GM18507 (cell line): ENCODE measurements at regions not wholly inside any gene's neighbourhood (a gene's known extent, or its start where the extent isn't known, plus 50 kb on each side); places are given as distances from the start of the nearest gene placed in this dataset.

Source experiments
- DNase-seq: peaks from one replicate; pipeline ENCODE4 v3.0.0; 2011; ENCODE audit warnings: low read depth; ENCODE audit not compliant: insufficient read length; ENCODE audit errors: extremely low spot score
- FAIRE-seq: peaks from 2 replicates; lab custom pipeline; 2011; peaks lifted over from hg19 to GRCh38; lab: Jason Lieb, UNC

DNA sequence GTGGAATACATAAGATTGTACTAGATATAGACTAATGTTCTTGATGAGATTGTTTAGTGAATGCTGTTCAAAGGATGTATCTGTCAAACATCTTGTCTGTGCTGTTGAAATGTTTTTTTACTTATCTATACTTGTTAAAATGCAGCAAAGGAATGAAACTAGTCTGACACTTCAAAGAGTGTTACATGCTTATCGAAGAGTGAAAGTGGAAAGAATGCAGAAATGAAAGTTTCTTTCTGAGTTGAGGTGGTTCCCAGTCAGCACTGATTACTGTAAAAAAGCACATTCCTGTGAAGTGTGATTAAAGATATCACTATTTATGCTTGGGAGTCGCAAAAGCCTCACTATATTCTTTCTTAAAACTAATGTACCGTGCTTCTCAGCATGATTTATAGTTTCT is 1225.2 kb downstream of the NCAM2 start:
- no peak for FAIRE-seq
- no peak for DNase-seq

DNA sequence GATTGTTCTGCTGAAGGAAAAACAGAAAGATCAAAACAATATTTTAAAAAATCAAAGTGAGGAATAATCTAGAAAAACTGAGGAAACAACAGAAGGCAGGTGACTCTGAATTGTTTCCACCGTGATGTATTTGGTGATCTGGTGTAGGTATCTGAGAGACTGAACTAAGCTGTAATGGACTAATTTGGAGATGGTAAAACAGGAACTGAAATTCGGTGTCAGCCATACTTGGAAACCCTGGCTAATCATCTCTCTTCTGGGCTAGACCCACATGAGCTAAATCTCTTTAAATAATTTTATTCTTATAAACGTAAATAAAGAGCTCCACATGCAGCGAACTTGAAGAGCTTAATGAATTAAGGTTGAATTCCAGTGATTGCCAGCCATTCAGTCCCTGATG is 1226.1 kb downstream of the NCAM2 start:
- FAIRE-seq: no peak
- no peak for DNase-seq

DNA sequence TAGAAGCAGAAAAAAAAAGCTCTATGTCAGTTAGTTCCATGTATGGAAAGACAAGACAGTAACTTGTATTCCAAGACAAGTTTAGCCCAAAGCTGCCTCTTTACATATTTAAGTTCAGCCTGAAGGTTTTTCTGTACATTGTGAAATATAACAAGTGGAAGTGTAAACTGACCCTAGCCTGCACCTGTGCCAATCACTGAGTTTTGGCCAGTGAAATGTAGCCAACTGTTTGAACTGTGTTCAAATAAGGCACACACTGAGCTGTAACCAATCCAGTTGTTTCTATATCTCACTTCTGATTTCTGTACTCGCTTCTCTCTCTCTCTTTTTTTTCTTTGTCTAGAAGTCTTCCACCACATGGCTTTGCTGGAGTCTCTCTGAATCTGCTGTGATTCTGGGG is 1227.1 kb downstream of the NCAM2 start:
- no peak for DNase-seq
- FAIRE-seq: no peak

DNA sequence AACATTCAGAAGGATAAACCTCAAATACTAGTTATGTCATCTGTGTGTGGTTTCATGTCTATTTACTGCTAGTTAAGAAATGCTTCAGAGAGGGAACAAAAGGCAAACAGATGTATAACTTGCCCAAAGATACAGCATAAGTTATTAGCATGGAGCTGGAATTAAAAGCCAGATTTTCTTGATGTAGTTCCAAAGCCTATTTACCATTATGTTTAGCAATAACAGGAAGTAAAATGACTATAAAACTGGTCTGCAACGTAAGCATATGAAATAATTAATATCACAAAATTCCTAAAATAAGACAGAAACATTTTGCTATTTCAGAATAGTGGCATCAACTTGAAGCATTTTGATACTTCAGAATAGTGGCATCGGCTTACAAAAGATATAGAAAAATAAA is 1232.8 kb downstream of the NCAM2 start:
- DNase-seq (no peak), FAIRE-seq (no peak)

DNA sequence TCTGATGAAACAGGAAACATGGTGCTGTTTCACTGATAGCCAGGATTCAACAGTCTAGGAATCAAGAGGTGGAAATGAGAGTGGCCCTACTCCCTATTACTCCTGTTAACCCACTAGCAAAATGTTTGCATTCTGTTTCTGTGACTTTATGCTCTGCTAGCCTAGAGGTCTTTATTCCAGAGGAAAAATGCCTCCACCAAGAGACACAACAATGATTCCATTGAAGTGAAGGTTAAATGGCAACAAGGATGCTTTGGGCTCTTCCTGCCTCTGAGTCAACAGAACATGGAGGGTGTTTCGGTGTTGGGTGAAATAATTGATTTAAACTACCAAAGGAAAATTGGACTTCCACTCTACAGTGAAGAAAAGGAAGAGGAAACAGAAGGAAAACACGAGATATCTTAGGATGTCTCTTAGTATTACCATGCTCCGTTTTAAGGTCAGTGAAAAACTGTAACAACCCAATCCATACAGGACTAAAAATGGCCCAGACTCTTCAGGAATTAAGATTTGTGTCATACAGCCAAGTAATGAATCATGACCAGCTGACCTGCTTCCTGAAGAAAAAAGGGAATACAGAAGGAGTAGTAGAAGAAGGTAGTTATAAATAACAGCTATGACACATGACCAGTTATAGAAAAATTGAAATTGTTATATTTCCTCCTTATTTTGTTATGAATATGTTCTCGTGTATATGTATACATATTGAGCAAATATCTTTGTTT is 1237.8 kb downstream of the NCAM2 start:
- FAIRE-seq (no peak), DNase-seq (no peak)

DNA sequence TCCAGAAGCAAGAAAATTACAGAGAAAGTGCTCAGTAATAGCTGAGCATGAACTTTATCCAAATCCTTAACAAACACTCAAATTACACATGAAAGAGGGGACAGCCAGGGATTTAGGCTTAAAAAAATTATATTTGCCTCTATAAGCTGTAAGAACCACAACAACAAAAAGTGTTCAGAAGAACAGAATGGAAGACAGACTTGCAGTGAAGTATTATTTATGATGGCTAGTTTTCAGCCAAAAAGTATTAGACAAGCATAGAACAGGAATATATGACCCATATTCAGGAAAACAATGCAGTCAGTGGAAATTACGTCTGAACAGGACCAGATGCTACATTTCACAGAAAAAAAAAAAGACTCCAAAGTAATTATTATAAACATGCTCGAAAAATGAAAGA is 1246.3 kb downstream of the NCAM2 start:
- no peak for DNase-seq
- no peak for FAIRE-seq

DNA sequence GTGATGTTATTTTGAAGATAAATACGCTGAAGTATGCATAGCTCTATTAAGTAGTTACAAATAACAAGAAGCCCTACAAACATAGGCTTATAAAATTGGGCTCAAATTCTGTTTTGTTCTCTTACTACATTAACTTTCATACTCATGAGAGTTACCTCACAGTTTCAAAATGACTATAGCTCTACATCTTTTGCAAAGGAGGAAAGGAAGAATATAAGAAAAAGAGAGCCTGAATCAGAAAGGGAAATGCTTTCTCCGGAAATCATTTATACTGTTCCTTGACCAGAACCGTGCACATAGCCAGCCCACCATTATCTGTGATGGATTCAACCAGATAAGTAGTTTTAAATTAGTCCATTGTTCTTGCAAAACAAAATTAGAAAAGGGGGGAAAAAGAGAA is 1252.1 kb downstream of the NCAM2 start:
- FAIRE-seq (no peak), DNase-seq (no peak)

DNA sequence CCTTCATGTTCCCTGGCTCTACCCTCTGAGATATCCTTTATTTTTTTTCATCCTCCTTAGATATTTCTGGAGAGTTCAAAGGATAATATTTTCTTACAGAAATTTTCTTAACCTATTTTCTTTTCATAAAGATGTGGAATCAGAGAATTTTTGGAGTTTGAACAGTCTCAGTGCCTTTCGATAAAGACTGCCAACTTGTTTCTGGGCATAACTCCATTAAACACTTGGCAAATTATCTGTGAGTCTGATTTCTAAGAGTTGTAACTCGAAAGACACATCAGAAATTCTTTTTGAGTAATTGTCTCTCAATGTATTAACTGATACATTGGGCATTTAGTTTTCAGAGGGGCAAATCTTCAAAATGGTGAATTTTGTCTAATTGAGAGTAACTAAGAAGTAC is 1255.6 kb downstream of the NCAM2 start:
- no peak for DNase-seq
- FAIRE-seq: no peak

DNA sequence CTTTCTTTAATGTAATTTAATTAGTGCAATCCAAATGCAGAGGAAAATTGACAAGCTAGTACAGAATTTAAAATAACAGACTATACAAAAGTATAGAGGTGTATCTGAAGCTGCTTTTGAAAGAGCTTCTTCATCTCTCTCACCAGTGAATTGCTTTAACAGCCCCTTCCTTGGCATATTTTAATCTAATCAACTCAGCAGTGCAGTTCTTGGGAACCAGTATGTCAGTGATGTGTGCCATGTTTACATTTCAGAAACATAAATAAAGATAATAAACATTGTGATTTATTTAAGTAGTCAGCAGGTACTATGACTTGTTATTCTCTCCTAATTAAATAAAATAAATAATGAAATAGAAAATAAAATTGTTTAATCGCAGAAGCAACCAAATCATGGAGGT is 1260.6 kb downstream of the NCAM2 start:
- no peak for FAIRE-seq

DNA sequence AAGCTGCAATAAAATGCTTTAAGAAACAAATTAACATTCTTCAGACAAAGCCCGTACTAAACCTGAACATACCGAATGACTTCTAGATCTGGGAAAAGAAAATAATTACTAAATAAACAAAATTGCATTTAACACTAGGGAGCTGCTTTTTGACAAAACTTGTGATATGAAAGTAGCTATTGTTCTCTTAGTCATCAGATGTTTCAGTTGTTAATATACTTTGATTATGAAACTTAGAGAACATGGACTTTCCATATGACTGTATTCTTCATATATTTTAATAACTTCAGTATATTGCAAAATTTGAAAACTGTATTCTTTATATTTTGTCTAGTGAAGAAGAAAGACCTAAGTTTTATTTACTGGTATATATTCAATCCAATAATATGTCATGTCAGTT is 1262.1 kb downstream of the NCAM2 start:
- no peak for DNase-seq
- FAIRE-seq: no peak

More for the DNA sequence above, 1260.6 kb downstream of the NCAM2 start:
- DNase-seq: no peak

DNA sequence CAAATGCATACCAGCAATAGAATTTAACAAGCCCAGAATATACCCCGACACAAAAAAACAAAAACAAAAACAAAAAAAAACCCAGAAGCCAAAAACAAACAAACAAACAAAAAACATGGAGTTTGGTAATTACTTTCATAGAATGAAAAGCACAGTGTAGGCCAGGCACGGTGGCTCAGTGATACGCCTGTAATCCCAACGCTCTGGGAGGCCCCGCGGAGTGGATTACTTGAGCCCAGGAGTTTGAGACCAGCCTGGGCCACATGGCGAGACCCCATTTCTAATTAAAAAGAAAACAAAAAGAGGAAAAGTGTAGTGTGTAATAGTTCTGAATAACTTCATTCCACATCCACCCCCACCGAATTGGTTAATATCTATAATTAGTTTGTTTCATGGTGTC is 1265.7 kb downstream of the NCAM2 start:
- FAIRE-seq (no peak), DNase-seq (no peak)

DNA sequence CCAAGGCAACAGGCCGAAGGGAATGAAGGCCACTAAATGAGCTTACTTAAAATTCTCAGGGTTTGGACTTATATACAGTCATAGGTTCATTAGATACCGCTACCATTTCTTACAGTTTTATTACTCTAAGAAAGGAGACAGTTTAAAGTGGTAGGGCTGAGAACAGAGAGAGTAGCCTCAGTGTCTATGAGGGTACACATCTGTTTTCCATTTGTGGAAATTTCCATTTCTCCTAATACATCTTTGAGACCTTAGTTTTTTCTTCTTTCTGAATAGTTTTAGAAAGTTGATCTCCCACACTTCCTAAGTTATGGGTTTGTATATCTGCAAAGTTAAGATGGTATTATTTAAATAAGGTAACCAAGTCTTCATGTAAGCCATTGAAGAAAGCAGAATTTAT is 1279.1 kb downstream of the NCAM2 start:
- DNase-seq: no peak
- FAIRE-seq: no peak

DNA sequence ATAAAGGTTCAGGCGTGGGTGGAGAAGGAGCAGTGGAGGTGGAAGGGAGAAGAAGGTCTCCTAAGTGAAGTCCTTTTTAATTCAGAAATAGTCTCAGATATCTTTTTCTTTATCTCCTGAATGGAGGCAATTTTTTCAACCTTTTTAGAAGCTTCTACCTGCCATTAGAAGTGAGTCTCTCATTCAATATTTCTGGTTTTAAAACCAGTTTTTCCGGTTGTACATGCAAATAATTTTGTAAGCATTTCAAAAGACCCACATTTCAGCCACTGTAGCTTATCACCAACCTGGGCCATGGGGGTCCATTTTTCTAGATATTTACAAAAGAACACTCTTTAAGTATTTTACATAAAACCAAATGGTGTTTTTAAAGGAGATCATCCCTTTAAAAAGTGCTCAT is 1280.2 kb downstream of the NCAM2 start:
- DNase-seq (no peak), FAIRE-seq (no peak)

DNA sequence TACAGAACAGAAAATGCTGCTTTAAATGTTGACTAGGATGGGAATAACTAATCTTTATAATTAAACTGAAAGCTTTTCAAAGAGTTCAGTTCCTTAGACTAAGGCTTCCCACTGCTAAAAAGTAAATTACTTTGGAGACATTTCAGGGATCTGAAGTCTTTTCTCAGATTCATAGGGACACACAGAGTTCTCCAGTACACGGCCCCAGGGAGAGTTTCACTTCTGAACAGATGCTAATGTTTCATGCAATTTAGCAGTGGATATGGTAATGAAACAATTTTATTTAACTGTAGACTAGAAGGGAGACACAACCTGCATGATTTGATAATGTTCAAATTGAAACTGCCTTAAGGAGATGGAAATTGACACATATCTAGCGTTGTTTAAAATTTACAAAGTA is 1282.6 kb downstream of the NCAM2 start:
- no peak for FAIRE-seq
- no peak for DNase-seq

DNA sequence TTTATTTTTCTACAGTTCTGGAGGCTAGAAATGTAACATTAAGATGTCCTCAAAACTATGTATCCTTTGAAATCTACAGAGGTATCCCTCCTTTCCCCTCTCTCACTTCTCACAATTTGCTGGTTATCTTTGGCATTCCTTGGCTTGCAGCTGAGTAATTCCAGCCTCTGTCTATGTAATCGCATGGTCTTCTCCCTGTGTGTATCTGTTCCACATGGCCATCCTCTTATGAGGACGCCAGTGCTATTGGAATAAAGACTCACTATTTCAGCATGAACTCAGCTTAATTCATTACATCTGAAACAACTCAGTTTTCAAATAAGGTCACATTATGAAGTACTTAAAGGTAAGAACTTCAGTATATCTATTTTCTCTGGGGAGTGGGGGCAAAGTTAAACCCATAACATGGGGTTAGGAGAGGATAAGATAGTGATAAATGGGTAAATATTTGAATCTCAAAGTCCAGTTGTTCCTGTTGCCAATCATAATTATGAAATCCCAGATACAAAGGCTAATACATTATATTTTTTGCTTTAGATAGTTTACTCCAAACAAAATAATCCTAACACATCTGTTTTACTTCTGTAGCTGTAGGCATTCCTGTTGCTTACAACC is 1290.8 kb downstream of the NCAM2 start:
- DNase-seq: no peak
- no peak for FAIRE-seq

DNA sequence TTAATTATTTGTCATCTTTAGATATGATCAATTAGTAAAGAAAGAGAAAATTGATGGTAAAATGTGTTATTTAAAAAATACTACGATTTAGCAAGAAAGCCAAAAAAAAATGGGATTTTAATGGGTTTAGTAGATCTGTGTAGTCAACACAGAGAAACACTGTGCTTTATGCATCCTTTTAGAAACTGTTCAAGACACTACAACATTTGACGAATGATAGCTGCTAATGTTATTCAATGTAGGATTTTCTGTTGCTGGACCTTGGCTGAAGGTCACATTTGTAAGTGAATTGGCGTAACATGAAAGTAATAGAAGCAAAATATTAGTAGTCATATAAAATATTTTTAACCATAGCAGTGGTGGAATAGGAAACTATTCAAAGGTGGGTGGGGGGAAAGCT is 1293.9 kb downstream of the NCAM2 start:
- no peak for DNase-seq
- no peak for FAIRE-seq

DNA sequence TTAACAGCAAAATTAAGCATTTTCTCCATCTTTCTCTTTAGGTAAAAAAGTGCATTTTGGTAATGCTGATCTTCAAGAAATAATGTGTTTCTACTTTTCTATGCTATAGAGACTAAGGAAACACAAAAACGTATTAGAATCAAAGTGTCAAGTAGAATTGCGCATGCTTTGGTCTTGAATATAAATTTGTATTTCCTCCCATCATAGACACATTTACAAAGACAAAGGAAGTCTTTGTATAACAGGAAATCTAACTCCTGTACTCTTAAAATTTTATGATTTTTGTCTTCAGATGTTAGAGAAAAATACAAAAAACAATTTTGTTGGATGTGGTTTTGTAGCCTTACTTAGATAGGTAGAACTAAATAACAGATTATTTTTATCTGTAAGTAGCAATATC is 1299.4 kb downstream of the NCAM2 start:
- FAIRE-seq: no peak
- DNase-seq: no peak

DNA sequence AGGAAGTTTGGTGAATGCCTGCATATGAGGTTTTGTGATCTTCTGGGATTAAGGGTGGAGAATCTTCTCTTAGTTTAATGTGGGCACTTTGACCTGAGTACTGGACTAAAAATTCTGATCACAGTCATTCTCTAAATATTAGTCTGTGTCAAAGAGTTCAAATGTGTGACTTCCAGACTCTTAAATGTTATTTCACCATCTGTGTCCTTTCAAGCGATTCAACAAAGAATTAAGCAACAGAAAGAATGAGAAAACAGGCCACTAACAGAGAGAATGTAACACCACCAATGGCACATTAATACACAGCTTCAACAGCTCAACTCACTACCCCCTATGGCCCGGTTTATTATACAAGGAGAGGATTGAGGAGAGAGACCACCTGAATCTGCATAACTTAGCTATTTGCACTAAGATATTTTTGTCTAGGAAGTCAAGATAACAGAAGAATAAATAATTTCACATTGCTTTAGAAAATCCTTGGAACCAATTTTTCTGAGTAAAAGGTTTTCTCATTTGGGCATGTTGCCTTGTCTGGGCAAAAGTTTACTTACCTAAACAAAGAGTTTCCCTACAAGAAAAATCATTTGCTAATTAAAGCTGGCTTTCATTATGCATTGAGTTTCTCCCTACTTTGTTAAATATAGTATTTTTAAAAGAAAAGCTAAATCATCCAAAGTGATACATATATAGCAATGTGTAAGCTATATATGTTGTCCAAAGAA is 1313.7 kb downstream of the NCAM2 start:
- DNase-seq (no peak), FAIRE-seq (no peak)

DNA sequence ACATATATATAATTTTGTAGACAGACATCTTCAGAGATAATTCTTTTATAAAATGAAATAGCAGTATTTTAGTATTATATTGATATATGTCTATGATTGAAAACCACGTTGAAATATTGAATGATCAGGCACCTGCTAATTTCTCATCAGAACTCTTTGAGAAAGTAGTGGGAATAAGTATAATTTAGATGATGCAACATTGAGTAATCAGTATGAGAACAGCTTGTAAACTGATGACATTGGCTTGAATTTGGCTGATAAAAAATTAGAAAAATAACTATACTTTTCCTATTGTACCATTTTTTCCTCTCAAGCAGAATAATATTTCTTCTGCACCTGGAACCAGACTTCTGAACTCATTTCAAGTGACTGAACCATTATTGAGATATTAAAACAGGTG is 1316.8 kb downstream of the NCAM2 start:
- no peak for FAIRE-seq
- DNase-seq: no peak

DNA sequence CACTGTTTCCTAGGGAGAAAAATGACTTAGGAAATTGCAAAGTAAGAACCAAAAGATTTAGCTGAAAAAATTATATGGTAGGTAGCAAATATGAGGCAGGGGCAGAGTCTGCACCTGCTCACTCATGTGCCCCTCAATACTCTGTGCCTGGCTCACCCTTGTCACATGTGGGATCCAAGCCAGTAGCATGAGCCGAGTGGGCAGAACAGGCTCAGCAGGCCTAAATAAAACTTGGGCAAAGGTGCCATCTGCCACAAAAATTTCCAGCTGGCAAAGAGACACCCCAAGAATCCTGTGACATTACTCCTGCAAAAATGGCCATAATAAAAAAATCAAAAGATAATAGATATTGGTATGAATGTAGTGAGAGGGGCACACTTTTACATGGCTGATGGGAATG is 1321.2 kb downstream of the NCAM2 start:
- FAIRE-seq (no peak), DNase-seq (no peak)

DNA sequence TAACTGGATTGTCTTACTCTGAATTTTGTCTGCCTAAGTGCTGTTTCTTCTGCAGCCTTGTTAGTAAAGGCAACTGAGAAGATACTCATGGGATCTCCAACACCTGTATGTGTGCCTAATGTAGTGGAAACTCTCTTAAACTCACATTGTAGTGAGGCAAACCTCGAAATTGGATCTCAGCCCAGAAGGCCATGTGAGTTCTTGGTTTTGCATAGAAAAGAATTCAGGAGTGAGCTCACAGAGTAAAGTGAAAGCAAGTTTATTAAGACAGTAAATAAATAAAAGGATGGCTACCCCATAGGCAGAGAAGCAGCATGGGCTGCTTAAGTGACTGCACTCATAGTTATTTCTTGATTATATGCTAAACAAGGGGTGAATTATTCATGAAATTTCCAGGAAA is 1344.7 kb downstream of the NCAM2 start:
- no peak for FAIRE-seq
- no peak for DNase-seq
